ENCODE measurements at regions not wholly inside any gene's neighbourhood (a gene's known extent, or its start where the extent isn't known, plus 50 kb on each side); places are given as distances from the start of the nearest gene placed in this dataset.
"Not testable (repeated sequence)": the region's sequence is repeated elsewhere in the genome, so short reads cannot be mapped to it uniquely, and the experiment has no call there.

DNA sequence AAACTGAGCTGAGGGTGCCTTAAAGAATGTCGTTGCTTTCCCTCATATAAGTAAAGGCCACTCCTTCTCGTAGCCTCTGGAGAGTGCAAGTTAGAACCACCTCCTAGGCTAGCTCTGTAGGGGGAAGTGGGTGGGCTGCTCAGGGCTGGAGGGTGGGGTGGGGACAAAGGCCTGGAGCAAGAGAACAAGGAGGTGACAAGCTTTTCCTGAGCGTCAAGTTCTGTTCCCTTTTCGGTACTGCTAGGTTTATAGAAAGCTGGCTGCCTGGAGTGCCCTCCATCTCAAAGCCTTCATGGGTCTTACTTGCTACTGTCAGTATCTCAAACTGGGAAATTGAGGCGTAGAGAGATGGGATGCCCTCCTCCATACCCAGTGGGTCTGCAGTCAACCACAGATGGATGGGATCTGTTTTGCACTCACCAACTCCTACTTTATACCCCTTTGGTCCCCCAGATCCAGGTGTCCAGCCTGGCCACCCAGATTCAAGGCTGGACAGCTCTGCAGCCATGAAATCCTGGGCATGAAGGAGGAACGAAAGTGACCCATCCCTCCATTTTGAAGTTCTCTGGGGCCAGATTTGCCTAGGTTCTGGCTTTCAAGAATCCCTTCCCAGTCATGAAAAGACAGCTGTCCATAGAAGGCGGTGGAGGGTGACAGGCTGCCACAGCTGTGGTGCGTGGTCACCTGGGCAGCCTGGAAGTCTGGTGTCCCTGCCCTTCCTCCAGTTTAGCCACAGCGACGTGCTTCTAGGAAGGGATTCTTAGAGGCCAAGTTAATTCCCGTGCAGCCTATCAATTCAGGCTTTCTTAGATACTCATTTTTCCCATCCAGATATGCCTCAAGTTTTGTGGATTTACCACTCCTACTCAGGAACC is 117.8 kb downstream of the CRLF3 start:
- TF ChIP-seq, protein P1, sequence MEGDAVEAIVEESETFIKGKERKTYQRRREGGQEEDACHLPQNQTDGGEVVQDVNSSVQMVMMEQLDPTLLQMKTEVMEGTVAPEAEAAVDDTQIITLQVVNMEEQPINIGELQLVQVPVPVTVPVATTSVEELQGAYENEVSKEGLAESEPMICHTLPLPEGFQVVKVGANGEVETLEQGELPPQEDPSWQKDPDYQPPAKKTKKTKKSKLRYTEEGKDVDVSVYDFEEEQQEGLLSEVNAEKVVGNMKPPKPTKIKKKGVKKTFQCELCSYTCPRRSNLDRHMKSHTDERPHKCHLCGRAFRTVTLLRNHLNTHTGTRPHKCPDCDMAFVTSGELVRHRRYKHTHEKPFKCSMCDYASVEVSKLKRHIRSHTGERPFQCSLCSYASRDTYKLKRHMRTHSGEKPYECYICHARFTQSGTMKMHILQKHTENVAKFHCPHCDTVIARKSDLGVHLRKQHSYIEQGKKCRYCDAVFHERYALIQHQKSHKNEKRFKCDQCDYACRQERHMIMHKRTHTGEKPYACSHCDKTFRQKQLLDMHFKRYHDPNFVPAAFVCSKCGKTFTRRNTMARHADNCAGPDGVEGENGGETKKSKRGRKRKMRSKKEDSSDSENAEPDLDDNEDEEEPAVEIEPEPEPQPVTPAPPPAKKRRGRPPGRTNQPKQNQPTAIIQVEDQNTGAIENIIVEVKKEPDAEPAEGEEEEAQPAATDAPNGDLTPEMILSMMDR (IDR thresholded peaks at IDR 0.05), result not testable (repeated sequence)
- TF ChIP-seq POLR2A (IDR thresholded peaks at IDR 0.05), result not testable (repeated sequence)

All from testis (tissue), 2 donors.